ENCODE measurements at regions not wholly inside any gene's neighbourhood (a gene's known extent, or its start where the extent isn't known, plus 50 kb on each side); places are given as distances from the start of the nearest gene placed in this dataset.
"Not testable (repeated sequence)": the region's sequence is repeated elsewhere in the genome, so short reads cannot be mapped to it uniquely, and the experiment has no call there.

DNA sequence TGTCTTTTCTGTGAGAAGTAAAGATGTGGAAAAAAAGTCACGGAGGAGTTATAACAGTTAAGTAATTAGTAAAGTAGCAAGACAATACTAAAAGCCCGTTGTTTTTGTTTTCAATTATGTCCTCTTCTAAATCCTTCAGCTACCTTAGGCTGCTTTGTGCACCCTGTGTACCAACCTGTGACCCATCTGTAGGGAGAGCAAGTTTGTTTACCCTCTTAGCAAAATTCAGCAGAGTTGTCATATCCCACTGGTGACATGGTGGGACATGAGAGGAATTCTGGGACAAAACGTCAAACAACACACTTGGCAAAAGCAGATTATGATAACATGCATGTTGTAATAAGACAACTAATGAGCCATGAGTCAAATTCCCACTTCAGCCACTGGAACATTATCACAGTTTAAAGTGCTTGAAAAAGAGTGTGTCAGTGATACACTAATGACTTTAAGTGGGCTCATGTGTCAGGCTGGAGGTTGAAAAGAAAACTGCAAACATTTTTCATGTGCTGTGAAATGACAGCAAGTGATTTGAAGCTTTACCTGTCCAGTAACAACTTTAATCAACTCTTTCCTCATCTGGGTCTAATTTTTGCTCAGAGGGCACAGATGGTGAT, 392.8 kb upstream of the ACVR2A start:
- no peak for DNase-seq

DNA sequence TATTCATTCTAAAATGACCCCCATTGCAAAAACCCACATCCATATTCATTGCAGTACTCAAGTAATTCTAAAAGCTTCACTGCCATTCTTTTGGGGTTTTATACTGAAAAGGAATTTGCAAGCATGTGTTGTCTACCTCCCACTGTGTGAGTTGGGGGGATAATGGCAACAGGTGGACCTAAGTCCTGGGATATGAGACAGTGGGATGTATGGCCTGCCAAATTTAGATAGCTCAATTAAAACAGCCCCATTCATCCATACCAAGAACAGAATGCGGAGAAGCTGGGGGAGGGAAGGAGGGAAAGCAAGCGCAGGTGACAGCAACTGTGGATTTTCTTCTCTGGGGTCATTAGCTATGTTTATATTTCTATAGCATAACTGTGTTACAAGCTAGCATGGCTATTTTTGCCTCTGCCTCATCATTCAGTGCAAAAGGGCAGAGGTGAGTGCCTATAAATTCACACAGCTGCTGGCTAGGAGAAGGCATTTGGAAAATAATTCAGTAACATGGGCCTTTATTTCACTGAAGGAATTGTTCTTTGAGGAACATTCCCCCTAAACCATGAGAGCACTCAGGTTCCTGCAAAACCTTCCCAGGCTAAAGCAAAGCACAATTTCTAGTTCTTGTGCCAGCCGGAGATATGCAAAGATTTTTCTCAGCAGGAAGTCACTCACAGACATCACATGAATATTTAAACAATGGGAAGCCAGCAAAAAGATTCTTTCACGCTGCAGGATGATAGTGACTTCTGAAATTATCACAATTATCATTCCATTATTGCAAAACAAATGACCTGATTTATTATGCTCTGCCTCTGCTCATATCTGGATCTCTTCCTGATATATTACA, 393.9 kb upstream of the ACVR2A start:
- DNase-seq: no peak

DNA sequence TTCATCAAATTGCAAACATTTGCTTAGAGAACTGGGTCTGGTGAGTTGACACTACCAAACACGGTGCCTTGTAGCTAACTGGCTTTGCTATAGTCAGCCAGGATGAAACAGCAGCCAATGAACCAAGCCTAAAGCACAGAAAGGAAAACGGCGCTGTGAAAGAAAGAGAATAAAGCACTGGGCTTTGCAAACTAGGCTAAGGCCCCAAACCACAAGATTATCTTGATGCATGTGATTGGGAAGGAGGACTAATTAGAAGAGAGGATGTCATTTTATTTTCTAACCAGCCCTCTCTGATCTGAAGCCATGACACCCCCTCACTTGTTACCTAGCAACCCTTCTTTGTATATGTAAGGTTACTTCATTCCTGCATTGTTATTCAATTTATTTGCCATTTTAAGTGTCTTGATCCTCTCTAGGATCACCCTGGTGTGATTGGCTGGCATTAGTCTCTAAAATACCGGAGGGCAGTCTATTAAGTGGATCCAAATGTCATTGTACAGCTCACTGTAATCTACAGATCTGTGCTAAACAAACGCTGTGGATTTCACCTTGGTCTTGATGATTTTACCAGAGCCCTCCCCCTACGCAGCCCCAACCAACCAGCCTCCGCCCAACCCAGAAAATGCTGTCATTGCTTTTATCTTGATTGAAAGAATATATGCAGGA, 395.4 kb upstream of the ACVR2A start:
- no peak for DNase-seq

- DNase-seq: no peak
These were observed 402.0 kb upstream of the ACVR2A start for GRCh38 chr2:147442816-147443215.

DNA sequence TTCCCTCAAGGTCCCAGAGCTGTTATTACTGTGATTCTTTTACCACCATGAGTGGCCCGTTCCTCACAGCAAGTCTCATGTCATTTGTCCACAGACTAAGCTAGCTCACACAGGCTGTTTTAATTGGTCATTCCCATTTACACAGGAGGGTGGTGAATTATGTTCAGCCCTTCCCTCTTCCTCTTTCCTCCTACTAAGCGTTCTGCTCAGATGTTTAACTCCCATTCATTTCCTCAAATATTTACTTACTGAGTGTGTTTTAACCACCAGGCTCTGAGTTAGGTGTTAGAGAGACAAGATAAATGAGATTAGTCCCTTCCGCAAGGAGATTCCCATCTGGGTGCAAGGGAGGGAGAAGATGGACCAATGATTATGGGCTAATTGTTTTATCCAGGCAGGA, 403.6 kb upstream of the ACVR2A start:
- no peak for DNase-seq

GRCh38 chr2:147440734-147441133, 404.1 kb upstream of the ACVR2A start:
- no peak for DNase-seq

- DNase-seq: no peak
These were observed 404.8 kb upstream of the ACVR2A start for GRCh38 chr2:147439986-147440385.

- no peak for DNase-seq
These were observed 405.9 kb upstream of the ACVR2A start for GRCh38 chr2:147438882-147439281.

- no peak for DNase-seq
These were observed 411.0 kb upstream of the ACVR2A start for GRCh38 chr2:147433822-147434221.

- no peak for DNase-seq
These were observed 414.4 kb upstream of the ACVR2A start for GRCh38 chr2:147430408-147430807.

GRCh38 chr2:147428120-147428747, 416.6 kb upstream of the ACVR2A start:
- DNase-seq: no peak

GRCh38 chr2:147425437-147426029, 419.3 kb upstream of the ACVR2A start:
- DNase-seq: no peak

GRCh38 chr2:147424766-147425165, 420.1 kb upstream of the ACVR2A start:
- DNase-seq: no peak

DNA sequence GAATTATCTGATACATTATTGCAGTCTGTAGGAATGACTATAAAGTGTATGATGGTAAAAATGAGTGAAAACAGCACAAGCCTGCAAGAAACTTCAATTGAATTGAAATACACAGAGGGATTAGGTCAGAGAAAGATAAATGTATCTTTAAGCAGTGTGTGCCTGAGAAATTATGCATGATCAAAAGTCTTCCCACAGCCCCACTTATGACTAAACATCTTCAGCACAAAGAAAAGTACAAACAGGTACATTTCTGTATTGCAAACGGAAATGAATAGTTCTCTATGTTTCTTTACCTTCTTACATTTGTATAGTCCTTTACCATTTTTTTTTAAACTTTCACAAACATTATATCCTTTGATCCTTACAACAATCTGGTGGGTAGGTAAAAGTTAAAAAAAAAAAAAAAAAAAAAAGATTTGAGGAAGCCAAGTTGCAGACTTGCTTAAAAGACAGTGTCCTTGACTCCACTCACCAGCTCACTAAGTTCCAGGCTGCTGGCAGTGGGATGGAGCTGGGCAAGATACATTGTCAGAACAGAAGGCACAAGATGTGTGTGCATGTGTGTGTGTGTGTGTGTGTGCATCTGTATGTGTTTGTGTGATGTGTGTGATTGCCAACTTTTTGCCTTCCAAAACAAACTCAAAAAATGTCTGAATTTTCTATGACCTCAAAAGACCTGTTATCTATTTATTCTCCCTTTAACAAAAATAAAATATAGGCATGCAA, 423.7 kb upstream of the ACVR2A start:
- no peak for DNase-seq

DNA sequence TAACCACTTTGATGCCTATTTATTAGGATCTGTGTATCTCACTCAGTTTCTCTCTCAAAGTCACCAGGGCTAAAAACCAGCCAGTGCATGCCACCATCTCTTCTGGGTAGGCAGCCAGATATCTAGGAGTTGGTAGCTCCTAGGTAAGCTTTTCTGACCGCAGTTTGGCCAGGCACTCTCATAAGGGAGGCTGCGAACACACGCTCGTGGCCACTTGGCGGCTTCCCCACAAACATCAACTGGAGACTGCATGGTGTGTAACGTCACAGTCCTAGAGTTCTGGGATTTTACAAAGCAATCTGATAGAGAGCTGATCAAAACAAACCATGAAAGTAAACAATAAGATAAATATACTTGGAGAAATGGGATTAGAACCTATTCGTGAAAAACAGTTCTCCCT, 424.3 kb upstream of the ACVR2A start:
- no peak for DNase-seq

GRCh38 chr2:147416099-147416498, 428.7 kb upstream of the ACVR2A start:
- DNase-seq: no peak

- not testable (repeated sequence) for DNase-seq
These were observed 430.2 kb upstream of the ACVR2A start for GRCh38 chr2:147414656-147415055.

GRCh38 chr2:147408357-147408756, 436.5 kb upstream of the ACVR2A start:
- no peak for DNase-seq

GRCh38 chr2:147405651-147406050, 439.2 kb upstream of the ACVR2A start:
- no peak for DNase-seq

- DNase-seq: no peak
These were observed 445.8 kb upstream of the ACVR2A start for GRCh38 chr2:147398996-147399395.

GRCh38 chr2:147398301-147398700, 446.5 kb upstream of the ACVR2A start:
- DNase-seq: no peak

GRCh38 chr2:147396890-147397289, 447.9 kb upstream of the ACVR2A start:
- no peak for DNase-seq

All from GOT3 (cell line).